ENCODE measurements at regions not wholly inside any gene's neighbourhood (a gene's known extent, or its start where the extent isn't known, plus 50 kb on each side); places are given as distances from the start of the nearest gene placed in this dataset.

- Histone ChIP-seq H3K4me1 (no peaks in the 10 kb centered on the region), H3K27me3 (no peaks in the 10 kb centered on the region), H3K4me3 (ENCODE audit: low read depth, low read length) (no peak overlapping the region), H3K36me3 (no peaks in the 10 kb centered on the region), H3K9me3 (no peaks in the 10 kb centered on the region)
- DNase-seq, result no peak
- no peak for TF ChIP-seq CTCF (IDR thresholded peaks at IDR 0.05; ENCODE audit: low read depth, low read length)
These were observed 98.0 kb upstream of the SLC14A2 start for GRCh38 chr18:45517181-45517741.

- H3K4me3 ChIP-seq (ENCODE audit: low read depth, low read length), result no peak overlapping the region
- H3K9me3 ChIP-seq, result no peaks in the 10 kb centered on the region
- no peaks in the 10 kb centered on the region for H3K27me3 ChIP-seq
- H3K4me1 ChIP-seq, result no peaks in the 10 kb centered on the region
- no peak for TF ChIP-seq CTCF (IDR thresholded peaks at IDR 0.05; ENCODE audit: low read depth, low read length)
- no peak for DNase-seq
- no peaks in the 10 kb centered on the region for H3K36me3 ChIP-seq
These were observed 96.7 kb upstream of the SLC14A2 start for GRCh38 chr18:45518311-45519155.

GRCh38 chr18:45519411-45520280 lies 95.6 kb upstream of the SLC14A2 start:
- no peak for DNase-seq
- Histone ChIP-seq H3K4me1 (no peaks in the 10 kb centered on the region), H3K36me3 (no peaks in the 10 kb centered on the region), H3K4me3 (ENCODE audit: low read depth, low read length) (no peak overlapping the region), H3K27me3 (no peaks in the 10 kb centered on the region), H3K9me3 (no peaks in the 10 kb centered on the region)
- no peak for TF ChIP-seq CTCF (IDR thresholded peaks at IDR 0.05; ENCODE audit: low read depth, low read length)

- no peak for DNase-seq
- Histone ChIP-seq H3K4me1 (no peaks in the 10 kb centered on the region), H3K27me3 (no peaks in the 10 kb centered on the region), H3K9me3 (no peaks in the 10 kb centered on the region), H3K36me3 (no peaks in the 10 kb centered on the region), H3K4me3 (ENCODE audit: low read depth, low read length) (no peak overlapping the region)
- TF ChIP-seq CTCF (IDR thresholded peaks at IDR 0.05; ENCODE audit: low read depth, low read length), result no peak
These were observed 94.1 kb upstream of the SLC14A2 start for GRCh38 chr18:45521136-45521535.

GRCh38 chr18:45521777-45522176 lies 93.5 kb upstream of the SLC14A2 start:
- no peak for DNase-seq
- no peaks in the 10 kb centered on the region for H3K9me3 ChIP-seq
- H3K36me3 ChIP-seq, result no peaks in the 10 kb centered on the region
- no peak for TF ChIP-seq CTCF (IDR thresholded peaks at IDR 0.05; ENCODE audit: low read depth, low read length)
- H3K4me1 ChIP-seq, result no peaks in the 10 kb centered on the region
- H3K27me3 ChIP-seq, result no peaks in the 10 kb centered on the region
- H3K4me3 ChIP-seq (ENCODE audit: low read depth, low read length), result no peak overlapping the region

Data from BE2C (cell line).